ENCODE measurements at regions not wholly inside any gene's neighbourhood (a gene's known extent, or its start where the extent isn't known, plus 50 kb on each side); places are given as distances from the start of the nearest gene placed in this dataset.
"Not testable (repeated sequence)": the region's sequence is repeated elsewhere in the genome, so short reads cannot be mapped to it uniquely, and the experiment has no call there.

GRCh38 chrX:150058728-150059127 lies 120.4 kb upstream of the EOLA2 start:
- no peak for DNase-seq

DNA sequence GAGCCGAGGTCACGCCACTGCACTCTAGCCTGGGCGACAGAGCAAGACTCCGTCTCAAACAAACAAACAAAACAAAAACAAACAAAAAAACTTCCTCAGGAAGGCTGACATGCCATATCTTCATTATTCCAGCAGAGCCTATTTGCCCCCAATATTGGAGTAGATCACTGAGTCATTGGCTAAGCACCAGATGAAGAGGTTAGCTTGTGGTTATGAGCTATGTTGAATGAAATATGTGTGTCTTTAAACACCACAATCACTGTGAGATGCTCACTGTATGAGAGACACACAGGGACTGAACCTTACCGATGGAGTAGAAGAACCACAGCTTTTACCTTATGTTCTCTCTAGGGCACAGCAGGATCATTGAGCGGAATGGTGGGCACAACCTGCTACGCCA lies 122.1 kb upstream of the EOLA2 start:
- DNase-seq, result no peak

DNA sequence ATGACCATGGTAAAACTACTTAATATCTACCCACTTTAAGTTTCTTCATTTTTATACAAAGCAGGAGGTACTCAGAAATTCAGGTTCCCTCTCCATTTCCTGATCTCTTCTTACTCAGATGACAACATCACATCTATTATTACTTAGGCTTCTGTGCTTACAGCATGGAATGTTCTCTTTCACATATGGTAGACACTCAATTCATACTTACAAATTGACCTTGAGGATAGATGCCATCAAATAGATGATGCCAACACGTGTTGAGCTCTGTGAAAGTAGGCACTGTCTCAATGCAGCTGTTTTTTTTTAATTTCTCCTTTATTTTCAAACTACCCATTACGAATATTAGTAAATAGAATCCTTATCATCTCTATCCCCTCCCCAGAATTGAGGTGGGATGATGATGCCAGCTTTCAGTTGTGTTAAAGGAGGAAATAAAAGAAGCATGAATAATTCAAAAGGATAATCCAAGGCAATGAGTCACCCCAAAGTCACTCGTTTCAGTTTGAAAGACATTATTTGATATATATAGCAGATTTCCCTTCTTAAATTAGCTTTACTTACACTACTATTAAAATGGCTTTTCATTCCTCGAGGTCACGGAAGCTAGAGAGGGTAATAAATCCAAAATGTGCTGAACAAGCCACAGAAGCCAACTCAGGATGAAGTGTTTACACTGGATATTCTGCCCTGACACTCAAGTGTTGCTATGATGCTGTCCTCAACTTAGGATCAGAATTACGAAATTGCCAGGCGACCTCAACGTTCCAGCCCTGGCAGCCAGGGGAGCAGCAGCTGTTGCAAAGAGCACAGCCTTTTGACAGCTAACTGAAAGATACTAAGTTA lies 124.2 kb upstream of the EOLA2 start:
- DNase-seq, result peak; percentile 0

DNA sequence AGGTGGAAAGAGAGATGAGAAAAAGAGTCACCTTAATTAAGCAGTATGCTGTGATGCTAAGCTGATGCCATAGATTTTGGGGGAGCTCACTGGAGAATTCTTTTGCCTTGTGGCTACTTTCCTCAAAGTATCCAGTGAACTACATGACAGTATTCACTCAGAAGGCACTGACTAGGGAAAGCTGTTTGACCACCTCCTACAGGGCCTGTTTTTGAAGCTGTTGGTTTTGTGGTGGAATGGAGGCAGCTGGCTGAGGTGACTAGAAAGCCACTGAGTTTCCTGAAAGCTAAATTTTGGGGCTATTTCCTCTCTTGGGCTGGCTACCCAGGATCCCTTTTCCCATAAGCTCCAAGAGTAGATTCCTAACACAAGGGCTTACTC lies 124.8 kb upstream of the EOLA2 start:
- no peak for DNase-seq

- no peak for DNase-seq
Observed at GRCh38 chrX:150063674-150064073, 125.4 kb upstream of the EOLA2 start.

- DNase-seq, result no peak
Observed at GRCh38 chrX:150074175-150074574, 135.9 kb upstream of the EOLA2 start.

GRCh38 chrX:150080497-150080896 lies 142.2 kb upstream of the EOLA2 start:
- no peak for DNase-seq

- no peak for DNase-seq
Observed at GRCh38 chrX:150081076-150081475, 142.8 kb upstream of the EOLA2 start.

DNA sequence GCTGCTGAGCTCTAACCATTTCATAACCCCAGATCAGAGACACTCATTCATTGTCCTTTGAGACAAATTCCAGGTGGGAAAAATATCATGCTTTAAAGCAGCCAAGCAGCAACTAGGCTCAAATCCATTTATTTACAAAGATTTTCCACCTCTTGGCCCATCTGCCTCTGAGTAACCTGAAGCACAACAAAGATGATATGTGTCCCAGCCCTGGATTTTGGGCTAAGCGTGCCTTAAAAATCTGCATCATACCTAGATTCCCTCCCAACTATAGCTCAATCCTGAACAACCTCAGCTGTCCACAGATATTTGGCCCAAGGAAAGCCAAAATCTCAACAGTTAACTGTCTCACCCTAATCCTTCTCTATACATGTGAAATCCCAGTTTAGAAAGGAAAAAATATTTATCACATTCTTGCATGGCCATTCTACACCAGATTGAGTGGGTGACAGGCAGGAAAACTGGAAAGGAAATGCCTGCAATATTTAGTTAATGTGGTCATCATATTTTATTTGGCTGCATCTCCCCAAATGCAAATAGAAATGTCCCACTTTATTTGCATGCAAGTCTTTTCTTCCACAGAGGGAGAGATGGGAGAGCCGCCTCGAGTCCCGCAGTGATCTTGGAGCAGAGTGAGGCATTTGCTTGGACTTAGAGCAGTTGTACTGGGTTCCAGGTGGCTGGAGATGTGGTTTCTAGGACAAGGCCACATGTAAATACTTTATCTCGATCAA lies 146.4 kb upstream of the EOLA2 start:
- DNase-seq, result no peak

- DNase-seq, result no peak
Observed at GRCh38 chrX:150085881-150086280, 147.6 kb upstream of the EOLA2 start.

DNA sequence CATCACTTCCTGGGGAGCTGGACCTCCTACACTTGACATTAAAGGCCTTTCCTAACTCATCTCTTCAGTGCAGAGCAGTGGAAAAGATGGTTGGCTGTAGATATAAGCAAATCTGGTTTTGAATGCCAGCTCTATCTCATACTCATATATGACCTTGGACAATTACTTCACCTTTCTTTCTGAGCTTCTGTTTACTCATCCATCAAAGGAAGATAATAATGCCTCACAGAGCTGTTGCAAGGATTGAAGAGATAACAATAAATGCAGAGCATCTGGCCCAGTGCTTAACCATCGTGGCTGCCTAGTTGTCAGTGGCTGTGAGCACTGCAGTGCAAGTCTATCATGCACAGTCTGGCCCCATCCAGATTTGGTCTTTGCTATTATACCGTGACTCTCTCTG lies 148.1 kb upstream of the EOLA2 start:
- no peak for DNase-seq

GRCh38 chrX:150087612-150088011 lies 149.3 kb upstream of the EOLA2 start:
- no peak for DNase-seq

- no peak for DNase-seq
Observed at GRCh38 chrX:150088042-150088441, 149.8 kb upstream of the EOLA2 start.

DNA sequence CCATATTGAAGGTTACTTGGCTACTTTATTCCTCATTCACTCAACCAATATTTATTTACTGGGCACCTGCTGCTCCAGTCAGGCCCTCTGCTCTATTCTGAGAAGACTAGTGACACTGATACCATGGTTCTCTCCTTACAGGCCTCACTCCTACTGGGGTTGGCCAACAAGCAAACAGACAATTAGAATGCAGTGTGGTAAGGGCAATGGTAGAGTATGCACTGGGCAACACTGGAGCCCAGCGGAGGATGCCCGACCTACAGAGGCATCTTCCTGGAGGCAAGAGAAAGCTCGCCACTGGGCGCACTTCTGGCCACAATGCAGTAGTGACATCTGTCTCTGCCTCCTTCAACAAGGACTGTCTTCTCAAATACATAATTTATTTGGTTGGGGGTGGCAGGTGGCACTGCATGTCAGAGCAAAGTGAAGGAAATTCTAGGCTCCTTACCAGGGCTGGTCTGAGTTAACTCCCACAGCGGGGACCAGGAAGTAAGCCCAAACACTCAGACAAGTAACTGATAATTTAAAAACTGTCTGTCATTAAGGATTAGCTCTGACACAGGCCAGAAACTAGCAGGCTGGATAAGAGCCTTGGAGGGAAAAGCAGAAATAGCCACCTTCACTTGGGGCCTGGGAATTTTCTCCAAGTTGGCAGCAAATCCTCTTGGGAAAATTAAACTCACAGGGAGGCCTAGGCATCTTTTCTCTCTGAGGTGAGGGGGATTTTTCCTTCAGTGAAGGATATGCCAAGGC lies 150.7 kb upstream of the EOLA2 start:
- no peak for DNase-seq

DNA sequence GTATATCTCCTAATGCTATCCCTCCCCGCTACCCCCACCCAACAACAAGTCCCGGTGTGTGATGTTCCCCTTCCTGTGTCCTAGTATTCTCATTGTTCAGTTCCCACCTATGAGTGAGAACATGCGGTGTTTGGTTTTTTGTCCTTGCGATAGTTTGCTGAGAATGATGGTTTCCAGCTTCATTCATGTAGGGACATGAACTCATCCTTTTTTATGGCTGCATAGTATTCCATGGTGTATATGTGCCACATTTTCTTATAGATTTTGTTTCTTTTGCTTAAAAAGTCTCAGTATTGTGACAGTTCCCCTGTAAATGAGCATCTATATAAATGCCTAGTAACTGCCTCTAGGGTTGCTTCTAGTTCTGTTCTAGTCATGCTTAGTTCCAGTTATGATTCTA lies 153.0 kb upstream of the EOLA2 start:
- DNase-seq, result not testable (repeated sequence)

- no peak for DNase-seq
Observed at GRCh38 chrX:150092549-150092948, 154.3 kb upstream of the EOLA2 start.

DNA sequence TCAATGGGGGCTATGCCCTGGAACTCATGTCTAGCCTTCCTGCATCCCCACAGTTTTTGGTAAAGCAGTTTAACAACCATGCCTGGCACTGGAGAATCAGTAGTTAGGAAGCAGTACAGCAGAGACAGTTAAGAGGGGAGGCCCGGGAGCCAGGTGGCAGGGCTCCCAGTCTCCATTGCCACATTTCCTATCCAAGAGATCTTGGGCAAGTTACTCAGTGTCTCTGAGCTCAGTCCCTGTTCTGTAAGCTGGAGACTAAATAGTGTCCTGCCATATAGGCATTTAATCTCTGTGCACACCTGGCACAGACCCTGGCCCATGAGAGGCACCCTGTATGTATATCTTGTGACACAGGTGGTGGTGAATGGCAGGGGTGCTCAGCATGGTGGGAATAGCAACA lies 156.1 kb upstream of the EOLA2 start:
- DNase-seq, result no peak

DNA sequence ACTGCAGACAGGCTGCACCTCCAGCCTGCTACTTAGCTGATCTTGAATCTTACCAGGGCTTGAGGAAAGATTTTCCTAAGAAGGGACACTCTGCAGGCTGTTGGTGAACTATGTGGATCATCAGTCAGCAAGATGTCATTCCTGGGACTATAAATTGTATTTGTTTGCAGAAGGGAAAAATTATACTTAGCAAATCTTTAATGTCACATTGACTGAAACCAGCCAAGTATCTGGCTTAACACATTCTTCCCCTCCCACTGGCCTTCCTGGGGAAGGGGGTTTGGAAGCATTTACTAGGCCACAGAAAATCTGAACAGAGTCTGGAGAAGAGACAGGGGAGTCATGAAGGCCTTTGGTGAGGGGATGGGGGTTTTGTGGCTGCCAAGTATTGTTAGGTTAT lies 156.7 kb upstream of the EOLA2 start:
- no peak for DNase-seq

DNA sequence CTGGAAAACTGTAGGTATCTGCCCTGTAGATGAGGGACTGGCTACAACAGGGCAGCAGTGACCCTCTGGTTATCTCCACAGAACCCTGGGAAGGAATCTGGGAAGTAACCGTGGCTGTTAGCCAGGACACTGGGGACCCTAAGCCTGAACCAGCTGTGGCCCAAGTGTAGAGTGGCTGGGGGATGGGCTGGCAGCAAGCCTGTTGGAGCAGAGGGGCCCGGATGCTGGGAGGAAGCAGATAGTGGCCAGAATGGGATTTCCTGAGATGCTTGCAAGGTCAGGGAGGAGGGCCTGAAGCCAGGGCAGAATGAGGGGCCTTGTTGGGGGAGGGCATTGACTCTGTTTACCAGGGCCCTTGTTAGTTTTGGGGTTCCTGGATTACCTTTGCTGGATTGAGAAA lies 161.0 kb upstream of the EOLA2 start:
- no peak for DNase-seq

- no peak for DNase-seq
Observed at GRCh38 chrX:150100261-150100660, 162.0 kb upstream of the EOLA2 start.

DNA sequence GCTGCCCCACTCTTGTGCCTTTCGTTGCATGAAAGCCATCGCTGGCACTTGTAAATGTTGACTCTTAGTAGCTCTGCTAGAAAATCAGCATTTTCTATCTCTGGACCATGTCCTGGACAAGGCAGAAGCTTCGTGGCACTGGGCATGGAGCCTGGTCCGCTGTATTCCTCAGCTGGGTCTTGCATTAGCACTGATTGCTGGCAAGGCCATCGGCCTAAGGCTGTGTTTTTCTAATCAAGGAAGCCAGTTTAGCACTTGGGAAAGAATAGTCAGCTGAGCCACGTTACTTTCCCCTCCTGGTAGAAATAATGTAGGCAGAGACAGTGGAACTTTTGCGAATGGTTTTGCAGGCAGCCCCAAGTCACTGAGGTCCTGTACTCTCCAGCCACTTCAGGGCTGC lies 180.2 kb upstream of the EOLA2 start:
- no peak for DNase-seq

- DNase-seq, result no peak
Observed at GRCh38 chrX:150119323-150119722, 181.0 kb upstream of the EOLA2 start.

GRCh38 chrX:150125045-150125444 lies 186.8 kb upstream of the EOLA2 start:
- not testable (repeated sequence) for DNase-seq

DNA sequence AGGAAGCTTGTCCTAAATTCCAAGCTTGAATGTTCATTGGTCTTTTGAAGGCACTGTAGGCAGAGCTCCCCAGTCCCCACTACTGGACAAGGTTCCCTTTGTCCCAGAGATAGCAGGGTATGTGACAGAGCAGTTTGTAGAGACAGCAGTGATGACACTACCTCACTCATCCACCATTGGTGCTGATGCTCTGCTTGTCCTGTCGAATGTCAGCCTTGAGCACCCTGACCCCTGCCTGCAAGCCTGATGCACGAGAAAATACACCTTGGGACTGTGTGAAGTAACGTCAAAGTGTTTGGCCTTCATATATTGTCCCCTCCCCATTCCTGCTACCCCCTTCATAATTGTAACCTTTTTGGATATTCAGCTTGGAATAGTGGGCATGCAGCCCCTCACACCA lies 188.9 kb upstream of the EOLA2 start:
- no peak for DNase-seq
